Thyroid gland (tissue), 4 donors: ENCODE measurements at regions not wholly inside any gene's neighbourhood (a gene's known extent, or its start where the extent isn't known, plus 50 kb on each side); places are given as distances from the start of the nearest gene placed in this dataset.

Source experiments
- CTCF ChIP-seq, 6 experiments: fragments of 200-600 bp in 3 of 6; fragments of 450-650 bp in 3 of 6; sonication (generic) in 3 of 6; IDR thresholded peaks; one replicate each; pipeline ENCODE4 v1.5.1; 2016 to 2019; ENCODE audit warnings: antibody characterized with exemption in 6 of 6, mild to moderate bottlenecking in 2 of 6, inconsistent platforms in 1 of 6, moderate library complexity in 1 of 6
- POLR2A ChIP-seq, 2 donors: fragments of 450-650 bp; IDR thresholded peaks; one replicate each; pipeline ENCODE4 v1.6.1; 2017; ENCODE audit warnings: antibody characterized with exemption in 2 of 2, mild to moderate bottlenecking in 2 of 2, moderate library complexity in 1 of 2

GRCh38 chr1:71245246-71245645, 164.4 kb upstream of the ZRANB2 start:
- TF ChIP-seq POLR2A (IDR thresholded peaks at IDR 0.05), result no peak
- TF ChIP-seq CTCF (IDR thresholded peaks at IDR 0.05), result no peak
